Activated CD4-positive, alpha-beta T cell treated with anti-CD3 and anti-CD28 coated beads, Interleukin-2, amount 10 ng/mL, durations not matched to agents 7 days and 5 days (primary cell): ENCODE measurements at regions not wholly inside any gene's neighbourhood (a gene's known extent, or its start where the extent isn't known, plus 50 kb on each side); places are given as distances from the start of the nearest gene placed in this dataset.

Experiments
- CTCF ChIA-PET: fragments of 350-600 bp; sonication (Branson Sonifier 250); formaldehyde crosslinking; loops from one replicate; lab custom pipeline; 2021; ENCODE audit warnings: antibody characterized with exemption; lab: Charles Lee
- POLR2A ChIA-PET: fragments of 350-600 bp; sonication (Branson Sonifier 250); formaldehyde crosslinking; loops from one replicate; lab custom pipeline; 2021; ENCODE audit warnings: antibody characterized with exemption; lab: Charles Lee
- DNase-seq: peaks from one replicate; pipeline ENCODE4 v3.0.0-alpha.2; 2020
- H3K27ac Mint-ChIP-seq: one replicate; pipeline ENCODE4 v1.8.0; 2021; ENCODE audit warnings: mild to moderate bottlenecking, moderate library complexity, mixed read lengths
- H3K27me3 Mint-ChIP-seq: one replicate; pipeline ENCODE4 v1.8.0; 2021; ENCODE audit warnings: mixed read lengths
- H3K36me3 Mint-ChIP-seq: one replicate; pipeline ENCODE4 v1.8.0; 2021; ENCODE audit warnings: low read depth, mixed read lengths
- H3K4me1 Mint-ChIP-seq: one replicate; pipeline ENCODE4 v1.8.0; 2021; ENCODE audit warnings: mixed read lengths
- H3K4me3 Mint-ChIP-seq: one replicate; pipeline ENCODE4 v1.8.0; 2021; ENCODE audit warnings: mild to moderate bottlenecking, moderate library complexity, mixed read lengths
- H3K9me3 Mint-ChIP-seq: one replicate; pipeline ENCODE4 v1.8.0; 2021; ENCODE audit warnings: mixed read lengths

- peaks cover 15% of the 10 kb centered on the region for H3K9me3 Mint-ChIP-seq
- H3K36me3 Mint-ChIP-seq = no peaks in the 10 kb centered on the region
- peaks cover under 1% of the 10 kb centered on the region for H3K4me1 Mint-ChIP-seq
- POLR2A ChIA-PET = no interaction called here
- no peak overlapping the region for H3K4me3 Mint-ChIP-seq
- CTCF ChIA-PET = no interaction called here
- peaks cover 9% of the 10 kb centered on the region for H3K27me3 Mint-ChIP-seq
- no peak overlapping the region for H3K27ac Mint-ChIP-seq
- no peak for DNase-seq
Observed at GRCh38 chr2:579351-579886, 97.8 kb downstream of the TMEM18 start.

DNA sequence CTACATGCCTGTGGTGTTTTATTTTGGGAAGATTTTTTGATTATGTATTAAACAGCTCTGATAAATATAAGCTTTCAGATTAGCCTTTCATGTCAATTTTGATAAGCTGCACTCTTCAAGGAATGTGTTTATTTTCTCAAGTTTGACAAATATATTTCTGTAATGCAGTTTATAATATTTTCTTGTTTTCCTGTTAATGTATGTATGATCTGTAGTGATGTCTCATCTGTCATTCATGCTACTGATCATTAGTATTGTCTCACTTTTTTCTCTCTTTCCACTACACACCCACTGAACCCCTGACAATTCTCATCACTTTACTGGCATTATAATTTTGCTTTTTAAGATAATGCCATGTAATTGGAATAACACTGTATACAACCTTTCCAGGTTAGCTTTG lies 100.9 kb downstream of the TMEM18 start:
- ChIA-PET POLR2A (no interaction called here), CTCF (interaction anchor here (1.0 kb wide), 1 partner anchor 12 kb away, joined by 3 read pairs; no protein-coding TSS in a partner anchor)
- Mint-ChIP-seq H3K36me3 (no peaks in the 10 kb centered on the region), H3K4me1 (no peaks in the 10 kb centered on the region), H3K9me3 (peaks cover 15% of the 10 kb centered on the region), H3K27me3 (peaks cover 21% of the 10 kb centered on the region), H3K27ac (no peak overlapping the region), H3K4me3 (no peak overlapping the region)
- no peak for DNase-seq

DNA sequence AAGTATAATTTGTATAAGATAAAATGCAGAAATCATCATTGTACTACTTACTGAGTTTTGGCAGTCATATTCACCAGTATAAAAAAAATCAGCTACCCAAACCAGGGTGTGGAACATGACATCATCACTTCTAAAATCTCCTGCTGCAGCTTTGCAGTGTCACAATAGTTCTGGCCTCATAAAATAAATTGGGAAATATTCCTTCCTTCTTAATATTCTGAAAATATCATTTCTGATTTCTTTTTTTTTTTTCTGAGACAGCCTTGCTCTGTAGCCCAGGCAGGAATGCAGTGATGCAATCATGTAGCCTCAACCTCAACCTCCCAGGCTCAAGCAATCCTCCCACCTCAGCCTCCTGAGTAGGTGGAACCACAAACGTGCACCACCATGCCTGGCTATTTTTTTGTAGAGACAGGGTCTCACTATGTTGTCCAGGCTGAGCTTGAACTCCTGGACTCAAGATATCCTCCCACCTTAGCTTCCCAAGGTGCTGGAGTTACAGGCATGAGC lies 101.4 kb downstream of the TMEM18 start:
- ChIA-PET CTCF (interaction anchor here (0.6 kb wide), 1 partner anchor 274 kb away, joined by 3 read pairs; no protein-coding TSS in a partner anchor), POLR2A (no interaction called here)
- Mint-ChIP-seq H3K9me3 (peaks cover 15% of the 10 kb centered on the region), H3K27me3 (peaks cover 18% of the 10 kb centered on the region), H3K4me1 (no peaks in the 10 kb centered on the region), H3K4me3 (no peak overlapping the region), H3K36me3 (no peaks in the 10 kb centered on the region), H3K27ac (no peak overlapping the region)
- DNase-seq = no peak

GRCh38 chr2:575030-575726 lies 102.0 kb downstream of the TMEM18 start:
- CTCF ChIA-PET = interaction anchor here (0.6 kb wide), 1 partner anchor 273 kb away, joined by 3 read pairs; no protein-coding TSS in a partner anchor
- DNase-seq = no peak
- no peak overlapping the region for H3K4me3 Mint-ChIP-seq
- H3K27ac Mint-ChIP-seq = no peak overlapping the region
- POLR2A ChIA-PET = no interaction called here
- no peaks in the 10 kb centered on the region for H3K4me1 Mint-ChIP-seq
- H3K36me3 Mint-ChIP-seq = no peaks in the 10 kb centered on the region
- peaks cover 17% of the 10 kb centered on the region for H3K9me3 Mint-ChIP-seq
- H3K27me3 Mint-ChIP-seq = peaks cover 22% of the 10 kb centered on the region

DNA sequence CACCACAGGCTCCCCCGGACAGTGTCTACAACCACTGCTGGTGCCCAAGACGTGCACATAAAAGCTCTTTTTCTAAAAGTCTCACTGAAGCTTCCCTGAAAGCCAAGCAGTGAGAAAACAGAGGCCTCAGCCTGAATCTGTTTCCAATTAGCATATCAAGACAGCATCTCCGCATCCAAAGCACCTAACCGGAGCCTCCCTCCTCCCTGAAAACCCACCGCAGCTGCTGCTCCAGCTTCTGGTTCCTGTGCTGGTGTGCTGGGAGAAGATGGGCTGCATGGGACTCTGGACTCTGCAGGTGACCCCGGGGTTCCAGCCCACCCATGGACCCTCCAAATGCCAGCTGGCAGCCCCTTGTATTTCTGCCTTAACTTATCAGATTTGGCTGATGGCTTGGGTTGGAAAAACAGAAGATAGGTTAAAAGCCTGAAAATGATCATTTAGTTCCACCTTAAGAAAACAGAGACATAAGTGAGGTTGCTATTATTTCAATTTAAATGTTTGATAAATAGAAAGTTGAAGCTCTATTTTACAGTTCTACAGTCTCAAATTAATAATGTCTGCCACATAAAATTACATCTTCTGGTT lies 103.3 kb downstream of the TMEM18 start:
- Mint-ChIP-seq H3K27ac (no peak overlapping the region), H3K4me3 (no peak overlapping the region), H3K36me3 (no peaks in the 10 kb centered on the region), H3K9me3 (peaks cover 17% of the 10 kb centered on the region), H3K4me1 (no peaks in the 10 kb centered on the region), H3K27me3 (peaks cover 20% of the 10 kb centered on the region)
- DNase-seq = no peak
- CTCF ChIA-PET = no interaction called here
- POLR2A ChIA-PET = no interaction called here

DNA sequence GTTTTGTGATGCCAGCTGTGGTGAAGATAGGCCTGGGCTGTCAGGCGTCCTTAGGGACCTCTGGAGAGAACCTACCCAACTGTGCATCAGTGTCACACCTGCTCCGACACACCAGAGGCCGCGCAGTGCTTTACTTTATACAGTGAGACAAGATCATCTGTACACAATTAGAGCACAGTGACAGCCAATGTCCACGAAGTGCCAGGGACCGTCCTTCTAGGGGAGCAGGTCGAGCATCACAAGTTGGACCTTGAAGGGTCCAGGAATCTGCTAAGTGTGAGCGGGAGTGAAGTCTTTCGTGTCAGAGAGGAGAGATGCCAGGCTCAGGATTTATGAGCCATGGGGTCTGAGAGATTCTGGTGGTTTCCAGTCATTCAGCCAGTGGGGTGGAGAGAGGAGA lies 104.2 kb downstream of the TMEM18 start:
- ChIA-PET CTCF (interaction anchor here (0.8 kb wide), 1 partner anchor 15 kb away, joined by 3 read pairs; no protein-coding TSS in a partner anchor), POLR2A (no interaction called here)
- no peak for DNase-seq
- H3K9me3 Mint-ChIP-seq = peaks cover 15% of the 10 kb centered on the region
- no peaks in the 10 kb centered on the region for H3K4me1 Mint-ChIP-seq
- H3K27me3 Mint-ChIP-seq = peaks cover 20% of the 10 kb centered on the region
- H3K36me3 Mint-ChIP-seq = no peaks in the 10 kb centered on the region
- no peak overlapping the region for H3K4me3 Mint-ChIP-seq
- H3K27ac Mint-ChIP-seq = no peak overlapping the region

DNA sequence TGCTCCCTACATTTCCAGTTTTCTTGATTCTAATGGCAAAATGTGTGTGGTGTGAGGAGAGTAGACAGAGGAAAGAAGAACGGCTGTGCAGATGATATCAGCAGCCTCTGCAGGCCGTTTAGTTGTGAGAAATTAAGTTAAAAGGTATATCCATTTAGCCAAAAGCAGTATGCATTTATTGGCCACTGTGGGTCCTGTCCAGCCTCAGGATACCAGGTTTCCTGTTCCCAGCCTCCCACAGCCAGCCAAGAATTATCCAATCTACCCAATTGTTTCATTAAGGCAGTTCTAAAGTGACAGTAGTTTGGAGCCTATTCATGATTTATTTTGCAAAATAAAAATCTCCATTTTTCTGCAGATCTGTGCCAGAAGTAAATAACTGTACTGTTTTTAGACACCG lies 107.5 kb downstream of the TMEM18 start:
- POLR2A ChIA-PET = no interaction called here
- peaks cover 18% of the 10 kb centered on the region for H3K27me3 Mint-ChIP-seq
- H3K4me1 Mint-ChIP-seq = no peaks in the 10 kb centered on the region
- H3K4me3 Mint-ChIP-seq = no peak overlapping the region
- no peak overlapping the region for H3K27ac Mint-ChIP-seq
- no peaks in the 10 kb centered on the region for H3K36me3 Mint-ChIP-seq
- H3K9me3 Mint-ChIP-seq = peaks cover 2% of the 10 kb centered on the region
- CTCF ChIA-PET = no interaction called here
- no peak for DNase-seq

DNA sequence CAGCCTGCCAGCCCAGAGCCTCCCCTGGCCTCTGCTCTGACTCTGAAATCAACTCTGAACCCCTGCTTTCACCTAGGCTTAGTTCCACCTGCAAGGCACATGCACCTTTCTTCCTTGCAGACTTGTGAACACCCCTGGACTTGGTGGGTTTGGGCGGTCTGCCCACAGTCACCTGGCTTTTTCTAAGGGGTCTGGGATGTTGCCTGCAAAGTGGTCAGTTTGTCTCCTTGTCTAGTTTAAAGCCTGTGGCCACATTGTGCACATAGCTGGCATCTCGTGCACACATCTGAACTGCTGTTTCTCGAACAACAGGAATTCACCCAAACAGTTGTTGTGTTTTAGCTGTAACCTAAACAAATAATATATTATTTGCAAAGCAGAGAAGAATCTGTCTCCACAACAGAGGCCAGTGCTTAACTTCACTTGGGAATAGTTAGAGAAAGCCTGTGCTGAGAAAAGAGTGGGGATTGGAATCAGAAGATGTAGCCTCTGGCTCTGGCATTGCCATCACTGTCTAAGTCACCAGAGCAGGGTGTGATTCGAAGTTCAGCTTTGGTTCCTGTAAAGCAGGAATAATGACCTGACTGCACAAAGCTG lies 108.5 kb downstream of the TMEM18 start:
- POLR2A ChIA-PET = no interaction called here
- CTCF ChIA-PET = interaction anchor here (1.5 kb wide), 2 partner anchors 18 to 98 kb away, joined by 4 read pairs; no protein-coding TSS in a partner anchor
- H3K36me3 Mint-ChIP-seq = no peaks in the 10 kb centered on the region
- peaks cover 18% of the 10 kb centered on the region for H3K27me3 Mint-ChIP-seq
- no peak overlapping the region for H3K4me3 Mint-ChIP-seq
- peaks cover 2% of the 10 kb centered on the region for H3K9me3 Mint-ChIP-seq
- no peak overlapping the region for H3K27ac Mint-ChIP-seq
- no peak for DNase-seq
- no peaks in the 10 kb centered on the region for H3K4me1 Mint-ChIP-seq

DNA sequence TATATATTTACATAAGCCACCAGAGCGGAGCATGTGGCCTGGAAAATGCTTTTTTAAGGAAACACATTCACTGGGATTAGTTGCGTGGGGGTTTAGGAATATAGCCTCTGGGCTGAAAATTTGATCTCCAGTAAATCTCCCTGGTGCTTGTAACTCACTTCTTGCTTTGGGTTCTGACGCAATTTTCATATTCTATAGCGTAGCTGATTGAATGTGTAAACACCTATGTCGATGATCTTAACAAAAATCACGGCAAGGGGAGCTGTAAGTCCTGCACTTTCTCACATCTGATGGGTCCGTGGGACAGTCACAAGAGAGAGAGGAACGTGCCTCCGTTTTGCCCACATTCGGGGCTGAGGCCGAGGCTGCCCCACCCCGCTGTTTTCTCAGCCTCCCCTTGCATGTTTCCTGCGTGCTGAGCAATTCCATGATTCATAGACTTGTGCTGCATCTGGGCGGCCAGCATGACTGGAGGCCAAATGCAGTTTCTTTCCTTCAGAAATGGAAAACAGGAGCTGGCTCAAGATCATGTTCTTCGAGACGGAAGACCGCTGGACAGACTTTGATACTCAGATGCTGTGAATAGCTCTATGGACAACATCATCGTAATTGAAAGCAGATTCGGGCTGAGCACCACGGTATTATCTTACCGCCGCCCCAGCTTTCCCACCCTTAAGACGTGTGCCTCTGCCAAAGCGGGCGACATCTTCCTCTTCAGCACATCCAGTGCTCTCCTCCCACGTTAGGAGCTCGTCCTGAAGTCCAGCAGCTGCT lies 109.2 kb downstream of the TMEM18 start:
- Mint-ChIP-seq H3K27ac (no peak overlapping the region), H3K4me1 (no peaks in the 10 kb centered on the region), H3K9me3 (peaks cover 2% of the 10 kb centered on the region), H3K27me3 (peaks cover 16% of the 10 kb centered on the region), H3K36me3 (no peaks in the 10 kb centered on the region), H3K4me3 (no peak overlapping the region)
- DNase-seq = no peak
- ChIA-PET POLR2A (no interaction called here), CTCF (interaction anchor here (1.5 kb wide), 2 partner anchors 19 to 99 kb away, joined by 4 read pairs; no protein-coding TSS in a partner anchor)

DNA sequence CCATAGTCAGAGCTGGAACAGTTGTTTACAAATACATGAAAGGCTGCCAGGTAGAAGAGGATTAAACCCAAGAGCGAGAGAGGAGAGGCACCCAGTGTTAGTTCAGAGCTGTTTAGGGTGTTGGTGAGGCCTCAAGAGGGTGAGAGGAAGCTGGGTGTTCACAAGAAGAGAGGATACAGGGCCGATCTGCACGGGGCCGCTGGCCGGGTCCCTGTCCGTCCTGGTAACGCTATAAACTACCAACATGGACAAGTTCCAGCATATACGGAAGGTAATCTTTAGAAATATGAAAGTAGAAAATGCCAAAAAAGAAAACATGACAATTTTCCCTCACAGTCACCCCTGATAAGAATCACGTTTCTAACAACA lies 109.7 kb downstream of the TMEM18 start:
- ChIA-PET POLR2A (no interaction called here), CTCF (interaction anchor here (1.5 kb wide), 1 partner anchor 19 kb away, joined by 4 read pairs; no protein-coding TSS in a partner anchor)
- Mint-ChIP-seq H3K9me3 (peaks cover 2% of the 10 kb centered on the region), H3K36me3 (no peaks in the 10 kb centered on the region), H3K4me1 (no peaks in the 10 kb centered on the region), H3K27ac (no peak overlapping the region), H3K27me3 (peaks cover 14% of the 10 kb centered on the region), H3K4me3 (no peak overlapping the region)
- DNase-seq = no peak

DNA sequence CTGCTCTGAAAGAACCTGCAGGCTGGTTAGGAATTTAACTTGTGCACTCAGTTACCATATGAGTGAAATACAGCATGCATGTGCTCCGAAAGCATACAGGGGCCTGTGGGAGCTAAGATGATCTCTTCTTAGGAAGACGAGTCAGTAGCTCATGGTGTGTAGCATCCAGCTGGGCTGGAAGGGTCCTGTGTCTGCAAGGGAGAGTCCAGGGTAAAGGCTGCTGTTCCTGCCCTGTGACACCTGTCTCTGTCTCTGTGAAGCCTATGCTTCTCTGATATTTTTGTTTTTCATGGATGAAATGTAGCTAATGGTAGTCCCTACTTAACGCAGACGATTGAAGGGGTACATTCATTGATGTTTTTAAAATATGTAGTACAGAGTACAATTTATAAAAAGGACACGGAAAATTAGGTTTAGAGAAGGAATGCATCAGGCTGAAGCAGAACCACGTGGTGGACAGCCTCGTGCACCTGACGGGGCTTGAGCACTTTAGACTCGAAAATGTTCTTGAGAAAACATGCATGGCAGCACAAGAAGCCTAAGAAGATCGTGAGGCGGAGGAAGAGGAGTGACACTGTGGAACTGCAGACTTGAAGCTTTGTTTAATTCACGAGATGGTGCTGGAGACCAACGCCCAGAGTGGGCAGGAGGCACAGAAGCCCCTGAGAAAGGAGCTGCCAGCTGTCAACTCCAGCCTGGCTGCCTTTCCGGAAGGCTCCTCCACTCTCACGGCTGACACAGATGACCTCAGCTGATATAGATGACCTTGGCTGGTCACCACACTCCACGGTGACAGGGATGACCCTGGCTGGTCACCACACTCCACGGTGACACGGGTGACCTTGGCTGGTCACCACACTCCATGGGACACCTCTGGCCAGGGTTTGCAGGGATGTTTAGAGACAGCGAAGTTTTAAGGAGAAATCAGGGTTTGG lies 110.6 kb downstream of the TMEM18 start:
- Mint-ChIP-seq H3K27me3 (peaks cover 11% of the 10 kb centered on the region), H3K36me3 (no peaks in the 10 kb centered on the region), H3K4me3 (no peak overlapping the region), H3K4me1 (no peaks in the 10 kb centered on the region), H3K27ac (no peak overlapping the region), H3K9me3 (peaks cover 2% of the 10 kb centered on the region)
- POLR2A ChIA-PET = no interaction called here
- CTCF ChIA-PET = interaction anchor here (0.7 kb wide), 1 partner anchor 10 kb away, joined by 3 read pairs; no protein-coding TSS in a partner anchor
- DNase-seq = no peak
